SHP77 (cell line): ENCODE measurements at regions not wholly inside any gene's neighbourhood (a gene's known extent, or its start where the extent isn't known, plus 50 kb on each side); places are given as distances from the start of the nearest gene placed in this dataset.

Source experiments
- DNase-seq, 2 experiments: peaks; one replicate each; lab custom pipeline; 2025; lab: John Stamatoyannopoulos, UW

DNA sequence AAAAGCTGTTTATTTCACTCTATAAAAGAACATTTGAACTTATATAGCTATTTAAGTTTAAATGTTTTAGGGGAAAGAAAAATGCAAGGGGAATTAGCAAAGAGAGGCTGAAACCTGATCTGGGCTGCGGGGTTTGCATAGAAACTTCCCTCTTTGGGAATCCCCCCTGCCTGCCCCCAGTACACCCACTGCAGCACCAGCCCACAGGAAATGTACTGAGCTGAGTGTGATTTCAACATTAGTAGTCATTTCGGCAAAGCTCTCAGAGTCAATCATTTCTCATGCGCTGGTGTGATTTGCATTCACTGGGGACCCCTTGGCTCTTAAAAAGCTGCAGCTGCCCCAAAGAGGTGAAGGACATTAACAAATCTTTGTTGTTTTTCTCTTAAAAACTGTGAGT is 859.4 kb downstream of the MAFB start:
- DNase-seq: no peak

- no peak for DNase-seq
Observed at GRCh38 chr20:39829256-39829655, 859.8 kb downstream of the MAFB start.

DNA sequence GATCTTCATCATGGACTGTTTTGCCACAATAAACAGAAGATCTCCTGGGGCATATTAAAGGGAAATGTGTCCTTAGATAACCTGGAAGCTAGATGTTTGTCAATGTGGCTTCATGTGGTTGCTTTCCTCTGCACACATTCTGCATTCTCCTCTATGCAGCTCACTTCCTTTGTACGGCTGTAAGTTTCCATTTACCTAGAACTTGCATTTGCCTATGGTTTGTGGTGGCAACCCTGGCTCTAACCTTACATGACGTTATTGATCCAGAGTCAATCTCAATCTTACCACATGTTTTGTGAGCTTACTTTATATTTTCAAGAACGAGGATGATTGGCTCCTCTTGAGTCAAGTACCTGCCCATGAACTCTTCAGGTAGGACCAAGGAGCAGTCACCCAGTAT is 863.1 kb downstream of the MAFB start:
- DNase-seq: no peak

DNA sequence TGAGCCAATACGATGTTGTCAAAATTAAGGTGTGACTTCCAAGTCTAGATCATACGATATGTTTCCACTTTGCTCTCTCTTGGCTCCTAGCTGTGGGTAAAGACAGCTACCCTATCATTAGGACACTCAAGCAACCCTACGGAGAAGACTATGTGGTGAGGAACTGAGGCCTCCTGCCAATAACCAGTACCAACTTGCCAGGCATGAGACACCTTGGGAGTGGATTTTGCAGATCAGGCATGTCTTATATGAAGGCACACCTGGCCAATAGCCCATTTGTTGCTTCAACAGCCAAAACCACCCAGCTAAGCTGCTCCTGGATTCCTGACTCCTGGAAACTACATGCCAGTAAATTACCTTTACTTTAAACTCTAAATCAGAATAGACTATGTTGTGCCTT is 863.4 kb downstream of the DHX35 start:
- DNase-seq: no peak

- DNase-seq: no peak
Observed at GRCh38 chr20:39823224-39823623, 861.1 kb downstream of the DHX35 start.

DNA sequence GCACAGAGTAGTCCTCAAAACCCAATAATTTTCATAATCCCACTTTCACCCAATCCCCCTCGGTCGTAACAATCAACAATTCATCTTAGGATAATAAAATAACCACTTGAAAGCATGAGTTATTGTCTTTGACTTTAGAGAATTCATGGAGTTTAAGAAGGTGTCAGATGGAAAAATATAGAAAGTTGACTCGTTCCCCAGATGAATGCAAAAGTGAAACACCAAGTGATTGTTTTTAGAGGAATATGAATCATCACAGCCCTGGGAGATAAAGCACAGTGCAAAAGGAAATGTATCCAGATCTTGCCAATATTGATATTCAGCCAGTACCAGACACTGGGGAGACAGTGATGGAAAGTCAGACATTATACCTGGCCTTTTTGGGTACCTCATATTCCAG is 860.5 kb downstream of the DHX35 start:
- DNase-seq: no peak

DNA sequence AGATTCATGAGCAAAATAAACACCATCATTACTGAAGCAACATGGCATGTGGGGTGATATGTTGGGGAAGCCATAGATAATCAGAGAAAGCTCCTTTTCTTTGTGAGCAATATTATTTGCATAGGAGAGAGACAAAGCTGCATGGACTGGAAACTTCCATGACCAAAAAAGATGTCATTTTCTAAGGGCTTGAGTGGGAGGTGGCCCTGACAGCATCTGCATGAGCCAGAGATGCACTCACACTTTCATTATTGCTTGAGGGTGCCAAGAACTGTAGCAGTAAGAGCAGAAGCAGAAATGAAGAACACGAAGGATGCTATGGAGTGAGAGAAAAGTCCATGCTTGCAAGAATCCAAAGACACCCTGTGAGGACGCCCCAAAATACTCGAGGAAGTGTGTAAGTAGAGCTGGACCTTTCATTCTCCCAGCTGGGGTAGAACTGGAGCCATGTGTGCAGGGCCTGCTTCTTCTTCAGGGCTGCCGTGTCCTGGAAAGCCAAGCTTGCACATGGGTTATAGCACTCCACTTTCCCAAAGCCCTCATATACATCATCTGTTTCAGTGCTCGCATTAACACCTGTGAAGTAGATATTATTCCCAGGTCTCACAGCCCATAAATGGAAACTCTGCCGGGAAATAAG is 851.2 kb downstream of the DHX35 start:
- no peak for DNase-seq

GRCh38 chr20:39812116-39812515 is 850.0 kb downstream of the DHX35 start:
- no peak for DNase-seq

GRCh38 chr20:39810309-39810708 is 848.2 kb downstream of the DHX35 start:
- DNase-seq: no peak

- DNase-seq: no peak
Observed at GRCh38 chr20:39808613-39809012, 846.5 kb downstream of the DHX35 start.

DNA sequence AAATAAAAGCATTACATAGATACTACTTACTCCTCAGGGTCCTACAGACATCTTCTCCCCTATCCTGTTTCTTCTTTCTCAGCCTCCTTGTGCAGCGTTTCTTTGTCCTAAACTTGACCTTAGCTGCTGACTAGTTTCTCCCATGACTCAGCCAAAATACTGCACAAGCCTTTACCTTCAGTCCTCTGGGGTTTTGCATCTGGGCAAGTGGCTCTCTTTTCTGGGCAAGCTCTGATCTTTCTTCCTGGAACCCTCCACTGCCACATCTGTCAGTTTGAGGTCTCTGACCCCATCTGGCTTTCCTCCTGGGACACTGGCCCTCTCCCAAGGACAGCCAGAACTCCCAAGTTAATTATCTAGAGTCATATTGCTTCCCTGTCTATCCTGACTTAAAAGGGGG is 838.4 kb downstream of the DHX35 start:
- DNase-seq: no peak

GRCh38 chr20:39800111-39800510 is 838.0 kb downstream of the DHX35 start:
- no peak for DNase-seq

- no peak for DNase-seq
Observed at GRCh38 chr20:39799366-39799965, 837.3 kb downstream of the DHX35 start.

DNA sequence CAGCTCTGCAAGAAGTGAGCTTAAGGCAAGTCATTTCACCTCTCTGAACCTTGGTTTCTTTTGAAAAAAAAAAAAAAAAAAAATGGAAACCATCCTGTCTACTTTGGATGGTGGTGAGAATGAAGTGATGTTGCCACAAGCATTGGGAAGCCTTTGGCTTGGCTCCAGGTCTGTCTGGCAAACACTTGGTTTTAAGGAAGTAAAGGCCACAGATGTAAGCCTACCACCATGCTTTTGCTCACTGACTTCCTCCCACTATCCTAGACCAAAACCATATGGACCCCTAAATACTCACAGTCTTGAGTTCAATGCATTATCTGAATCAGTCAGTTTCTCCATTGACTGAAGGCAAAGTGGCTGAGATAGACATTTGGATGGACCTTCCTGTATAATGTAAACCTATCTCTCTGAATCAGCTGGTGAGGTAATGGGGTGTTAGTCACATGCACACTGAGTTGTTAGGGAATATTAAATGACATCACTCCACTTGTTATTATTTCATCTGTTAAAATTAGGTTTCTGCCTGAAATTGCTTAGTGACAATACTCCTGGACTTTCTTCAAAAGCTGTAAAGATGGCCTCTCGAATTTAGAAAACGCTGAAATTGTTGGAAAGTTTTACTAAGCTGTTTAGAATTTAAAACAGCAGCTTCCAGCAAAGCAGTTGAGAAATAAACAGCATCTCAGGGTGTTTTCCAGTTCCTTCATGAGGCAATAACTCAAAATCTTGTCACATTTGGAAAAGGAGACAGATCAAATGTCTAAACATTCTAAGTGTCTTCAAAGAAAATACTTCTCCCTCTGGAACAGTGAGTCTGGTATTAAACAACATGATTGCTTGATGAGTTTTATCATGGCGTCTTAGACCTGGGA is 833.5 kb downstream of the DHX35 start:
- no peak for DNase-seq

GRCh38 chr20:39792334-39792733 is 830.2 kb downstream of the DHX35 start:
- no peak for DNase-seq

GRCh38 chr20:39789411-39789810 is 827.3 kb downstream of the DHX35 start:
- no peak for DNase-seq

DNA sequence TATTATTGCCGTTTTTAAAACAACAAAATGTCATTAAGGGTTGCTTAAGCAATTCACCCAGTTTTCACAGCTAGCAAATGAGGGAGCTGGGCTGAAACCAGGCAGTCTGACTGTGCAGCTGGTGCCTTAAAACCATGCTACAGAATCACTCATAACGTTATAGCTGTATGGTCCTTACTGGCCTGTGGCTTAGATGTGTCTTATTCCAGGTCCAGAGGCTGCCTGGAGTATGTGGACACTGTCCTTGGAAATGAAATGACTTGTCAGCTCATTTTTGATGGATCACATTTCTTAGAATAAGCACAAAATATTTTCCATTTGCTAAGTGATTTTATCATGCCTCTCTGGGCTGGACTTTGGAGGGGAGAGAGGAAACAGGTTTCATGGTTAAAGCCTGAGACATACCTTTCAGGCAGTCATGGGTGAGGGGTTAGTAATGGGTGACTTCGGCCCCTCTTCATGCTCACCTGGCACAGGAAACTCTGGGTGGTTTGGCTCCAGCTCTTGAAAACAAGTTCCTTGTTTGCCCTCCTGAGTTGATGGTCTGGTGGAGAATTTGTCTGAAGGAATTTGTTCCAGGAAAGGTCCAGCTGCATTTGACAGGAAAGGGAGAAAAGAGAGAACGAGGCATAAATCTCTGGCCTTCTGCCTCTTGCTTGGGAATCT is 823.2 kb downstream of the DHX35 start:
- DNase-seq: no peak

GRCh38 chr20:39784693-39785092 is 822.5 kb downstream of the DHX35 start:
- no peak for DNase-seq

GRCh38 chr20:39778847-39779604 is 816.9 kb downstream of the DHX35 start:
- no peak for DNase-seq

DNA sequence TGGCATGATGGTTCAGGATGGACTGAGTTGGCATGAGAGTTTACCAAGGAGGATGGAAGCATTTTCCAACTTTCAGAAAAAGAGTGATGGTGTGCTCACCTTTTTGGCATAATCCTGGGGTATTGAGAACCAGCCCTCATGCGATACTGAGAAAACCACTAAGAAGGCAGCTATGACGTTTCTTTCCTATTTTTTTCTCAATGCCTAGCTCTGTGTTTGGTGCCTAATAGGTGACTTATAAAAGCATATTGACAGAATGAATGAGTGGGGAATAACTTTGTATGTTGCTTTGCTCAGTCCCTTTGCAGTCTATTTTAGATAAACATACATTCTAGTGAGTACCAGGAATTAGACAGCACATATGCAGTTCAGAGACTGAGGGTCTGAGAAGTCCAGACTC is 816.3 kb downstream of the DHX35 start:
- no peak for DNase-seq

DNA sequence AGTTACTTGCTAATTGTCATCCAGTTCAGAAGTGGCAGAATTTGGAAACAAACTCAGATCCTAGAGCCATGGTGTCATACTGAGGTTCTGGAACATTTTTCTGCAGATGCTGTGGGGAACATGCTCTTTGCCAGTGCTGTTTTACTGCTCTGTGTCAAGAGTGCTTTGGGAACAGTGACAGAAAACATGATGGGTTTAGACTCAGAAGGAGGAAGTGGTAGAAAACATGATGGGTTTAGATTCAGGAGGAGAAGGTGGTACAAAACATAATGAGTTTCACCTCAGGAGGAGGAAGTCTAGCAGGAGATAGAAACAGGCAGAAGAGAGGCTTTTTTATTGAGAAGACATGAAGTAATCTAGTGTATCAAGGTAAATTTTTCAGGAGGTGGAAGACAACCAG is 815.5 kb downstream of the DHX35 start:
- no peak for DNase-seq

GRCh38 chr20:39775110-39775509 is 813.0 kb downstream of the DHX35 start:
- DNase-seq: no peak
